ENCODE measurements at regions not wholly inside any gene's neighbourhood (a gene's known extent, or its start where the extent isn't known, plus 50 kb on each side); places are given as distances from the start of the nearest gene placed in this dataset.

DNA sequence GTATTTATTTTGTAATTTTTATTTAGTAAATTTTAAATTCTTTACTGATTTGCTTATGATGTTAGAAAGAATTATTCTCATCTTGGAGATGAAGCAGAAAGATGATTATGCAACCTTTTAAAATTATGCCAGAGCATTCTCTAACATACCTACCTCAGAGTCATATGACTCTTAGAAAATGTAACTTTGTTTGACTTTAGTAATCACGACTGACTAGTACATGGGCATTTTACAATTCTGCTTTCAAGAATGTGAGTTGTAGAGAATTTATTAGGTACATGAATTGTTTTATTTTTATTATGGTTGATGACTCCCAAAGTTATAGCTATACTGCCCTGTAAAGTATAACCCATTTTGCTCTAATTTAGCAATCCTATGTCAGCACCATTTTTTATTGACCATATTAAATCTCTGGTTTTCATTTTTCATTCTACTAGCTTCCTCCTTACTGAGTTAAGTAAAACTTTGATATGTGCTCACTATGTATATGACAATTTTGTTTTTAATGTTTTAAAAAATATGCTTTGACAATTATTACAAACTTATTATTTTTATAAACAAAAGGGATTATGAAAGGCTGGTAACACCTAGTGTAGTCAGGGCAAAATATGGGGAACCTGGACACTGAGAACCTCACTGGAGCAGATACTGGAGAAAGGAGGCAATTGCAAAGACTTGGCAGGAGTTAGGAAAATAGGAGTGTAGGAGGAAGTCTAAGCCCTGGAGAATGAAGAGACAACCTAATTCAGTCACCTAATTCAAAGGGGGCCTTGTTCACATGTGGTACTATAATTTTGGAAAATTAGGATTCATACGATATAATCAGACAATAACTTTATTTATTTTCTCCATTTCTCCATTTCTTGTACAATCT lies 249.7 kb upstream of the DAB2 start:
- H3K4me1 ChIP-seq (ENCODE audit: insufficient read depth, low read length, severe bottlenecking) = no peaks in the 10 kb centered on the region
- H3K4me2 ChIP-seq (ENCODE audit: low read length) = no peak overlapping the region
- no peaks in the 10 kb centered on the region for H3F3A ChIP-seq (ENCODE audit: insufficient read depth, low read length)
- no peaks in the 10 kb centered on the region for H3K79me2 ChIP-seq (ENCODE audit: insufficient read depth, low read length)
- H3K4me3 ChIP-seq (ENCODE audit: low read depth, low read length, poor library complexity, severe bottlenecking) = no peak overlapping the region
- TF ChIP-seq EZH2 (IDR thresholded peaks at IDR 0.05; ENCODE audit: borderline replicate concordance, low read length) = no peak
- TF ChIP-seq, protein P1, sequence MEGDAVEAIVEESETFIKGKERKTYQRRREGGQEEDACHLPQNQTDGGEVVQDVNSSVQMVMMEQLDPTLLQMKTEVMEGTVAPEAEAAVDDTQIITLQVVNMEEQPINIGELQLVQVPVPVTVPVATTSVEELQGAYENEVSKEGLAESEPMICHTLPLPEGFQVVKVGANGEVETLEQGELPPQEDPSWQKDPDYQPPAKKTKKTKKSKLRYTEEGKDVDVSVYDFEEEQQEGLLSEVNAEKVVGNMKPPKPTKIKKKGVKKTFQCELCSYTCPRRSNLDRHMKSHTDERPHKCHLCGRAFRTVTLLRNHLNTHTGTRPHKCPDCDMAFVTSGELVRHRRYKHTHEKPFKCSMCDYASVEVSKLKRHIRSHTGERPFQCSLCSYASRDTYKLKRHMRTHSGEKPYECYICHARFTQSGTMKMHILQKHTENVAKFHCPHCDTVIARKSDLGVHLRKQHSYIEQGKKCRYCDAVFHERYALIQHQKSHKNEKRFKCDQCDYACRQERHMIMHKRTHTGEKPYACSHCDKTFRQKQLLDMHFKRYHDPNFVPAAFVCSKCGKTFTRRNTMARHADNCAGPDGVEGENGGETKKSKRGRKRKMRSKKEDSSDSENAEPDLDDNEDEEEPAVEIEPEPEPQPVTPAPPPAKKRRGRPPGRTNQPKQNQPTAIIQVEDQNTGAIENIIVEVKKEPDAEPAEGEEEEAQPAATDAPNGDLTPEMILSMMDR (IDR thresholded peaks at IDR 0.05; ENCODE audit: low read length) = no peak
- no peak overlapping the region for H2AFZ ChIP-seq (ENCODE audit: low read length)
- no peaks in the 10 kb centered on the region for H3K9me3 ChIP-seq (ENCODE audit: low read length)
- H3K9ac ChIP-seq (ENCODE audit: low read length) = no peak overlapping the region
- no peaks in the 10 kb centered on the region for H3K27me3 ChIP-seq (ENCODE audit: insufficient read depth, low read length)
- no peaks in the 10 kb centered on the region for H3K36me3 ChIP-seq (ENCODE audit: insufficient read depth, low read length)
- no peaks in the 10 kb centered on the region for H3K9me2 ChIP-seq (ENCODE audit: low read depth, low read length)
- no peak overlapping the region for H3K27ac ChIP-seq (ENCODE audit: low read depth, low read length, poor library complexity, severe bottlenecking)
- no peaks in the 10 kb centered on the region for H4K20me1 ChIP-seq (ENCODE audit: insufficient read depth, low read length)

DNA sequence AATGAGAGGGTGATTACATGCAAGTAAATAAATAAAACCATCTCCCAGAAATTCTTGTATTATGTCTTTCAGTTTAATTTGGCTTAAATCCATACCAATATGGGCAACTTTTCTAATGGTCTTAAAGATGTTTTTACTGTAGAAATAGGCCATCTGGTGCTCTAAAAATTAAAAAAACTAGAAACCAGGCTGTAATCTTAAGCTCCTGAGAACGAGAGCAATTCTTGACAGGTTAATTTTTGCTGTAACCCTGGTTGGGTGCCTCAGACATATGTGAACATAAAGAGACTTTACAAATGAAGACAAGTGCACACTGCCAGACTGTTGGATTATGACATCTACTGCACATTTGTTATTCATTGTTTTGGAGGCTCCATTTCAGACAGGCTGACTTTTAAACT lies 246.8 kb upstream of the DAB2 start:
- Histone ChIP-seq H4K20me1 (ENCODE audit: insufficient read depth, low read length) (no peaks in the 10 kb centered on the region), H3F3A (ENCODE audit: insufficient read depth, low read length) (no peaks in the 10 kb centered on the region), H3K9me3 (ENCODE audit: low read length) (no peaks in the 10 kb centered on the region), H3K79me2 (ENCODE audit: insufficient read depth, low read length) (no peaks in the 10 kb centered on the region), H2AFZ (ENCODE audit: low read length) (no peak overlapping the region), H3K36me3 (ENCODE audit: insufficient read depth, low read length) (no peaks in the 10 kb centered on the region), H3K9me2 (ENCODE audit: low read depth, low read length) (no peaks in the 10 kb centered on the region), H3K4me3 (ENCODE audit: low read depth, low read length, poor library complexity, severe bottlenecking) (no peak overlapping the region), H3K27ac (ENCODE audit: low read depth, low read length, poor library complexity, severe bottlenecking) (no peak overlapping the region), H3K9ac (ENCODE audit: low read length) (no peak overlapping the region), H3K27me3 (ENCODE audit: insufficient read depth, low read length) (no peaks in the 10 kb centered on the region), H3K4me1 (ENCODE audit: insufficient read depth, low read length, severe bottlenecking) (no peaks in the 10 kb centered on the region), H3K4me2 (ENCODE audit: low read length) (no peak overlapping the region)
- TF ChIP-seq EZH2 (IDR thresholded peaks at IDR 0.05; ENCODE audit: borderline replicate concordance, low read length) = no peak
- TF ChIP-seq, protein P1 (IDR thresholded peaks at IDR 0.05; ENCODE audit: low read length) = no peak

DNA sequence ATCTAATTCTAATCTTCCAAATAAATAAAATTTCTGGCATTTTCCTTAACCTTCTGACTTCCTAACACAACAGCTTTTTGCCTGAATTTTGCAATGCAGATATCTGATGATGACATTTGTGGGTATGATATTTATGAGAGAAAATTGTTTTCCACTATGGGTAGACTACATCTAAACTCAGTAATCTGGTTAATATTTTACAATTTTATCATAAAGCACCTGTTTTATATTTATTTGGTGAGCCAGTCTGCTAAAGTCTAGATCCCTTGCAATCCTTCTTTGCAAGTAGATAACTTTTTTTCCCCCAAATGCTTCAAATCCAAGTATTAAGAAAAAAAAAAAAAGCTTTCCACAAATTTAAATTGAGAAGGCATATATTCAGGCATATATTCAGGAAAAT lies 246.2 kb upstream of the DAB2 start:
- Histone ChIP-seq H3K79me2 (ENCODE audit: insufficient read depth, low read length) (no peaks in the 10 kb centered on the region), H3K4me3 (ENCODE audit: low read depth, low read length, poor library complexity, severe bottlenecking) (no peak overlapping the region), H2AFZ (ENCODE audit: low read length) (no peak overlapping the region), H3K9me3 (ENCODE audit: low read length) (no peaks in the 10 kb centered on the region), H3K36me3 (ENCODE audit: insufficient read depth, low read length) (no peaks in the 10 kb centered on the region), H3K27me3 (ENCODE audit: insufficient read depth, low read length) (no peaks in the 10 kb centered on the region), H4K20me1 (ENCODE audit: insufficient read depth, low read length) (no peaks in the 10 kb centered on the region), H3K9ac (ENCODE audit: low read length) (no peak overlapping the region), H3K9me2 (ENCODE audit: low read depth, low read length) (no peaks in the 10 kb centered on the region), H3K4me2 (ENCODE audit: low read length) (no peak overlapping the region), H3K4me1 (ENCODE audit: insufficient read depth, low read length, severe bottlenecking) (no peaks in the 10 kb centered on the region), H3K27ac (ENCODE audit: low read depth, low read length, poor library complexity, severe bottlenecking) (no peak overlapping the region), H3F3A (ENCODE audit: insufficient read depth, low read length) (no peaks in the 10 kb centered on the region)
- TF ChIP-seq, protein P1 (IDR thresholded peaks at IDR 0.05; ENCODE audit: low read length) = no peak
- no peak for TF ChIP-seq EZH2 (IDR thresholded peaks at IDR 0.05; ENCODE audit: borderline replicate concordance, low read length)
